ENCODE measurements at regions not wholly inside any gene's neighbourhood (a gene's known extent, or its start where the extent isn't known, plus 50 kb on each side); places are given as distances from the start of the nearest gene placed in this dataset.

- peak; percentile 38 for DNase-seq
Observed at GRCh38 chr4:4625488-4625887, 83.6 kb upstream of the STX18 start.

- DNase-seq = peak; percentile 15
Observed at GRCh38 chr4:4624276-4624897, 82.5 kb upstream of the STX18 start.

GRCh38 chr4:4619821-4620220 lies 78.0 kb upstream of the STX18 start:
- no peak for DNase-seq

GRCh38 chr4:4618847-4619246 lies 77.0 kb upstream of the STX18 start:
- no peak for DNase-seq

GRCh38 chr4:4614925-4615678 lies 73.3 kb upstream of the STX18 start:
- DNase-seq = no peak

GRCh38 chr4:4613641-4614286 lies 71.9 kb upstream of the STX18 start:
- no peak for DNase-seq

- no peak for DNase-seq
Observed at GRCh38 chr4:4613126-4613465, 71.2 kb upstream of the STX18 start.

GRCh38 chr4:4610672-4611071 lies 68.8 kb upstream of the STX18 start:
- DNase-seq = no peak

GRCh38 chr4:4609622-4610334 lies 67.9 kb upstream of the STX18 start:
- no peak for DNase-seq

- DNase-seq = no peak
Observed at GRCh38 chr4:4608214-4608537, 66.3 kb upstream of the STX18 start.

GRCh38 chr4:4607336-4608213 lies 65.7 kb upstream of the STX18 start:
- DNase-seq = no peak

- DNase-seq = peak; percentile 59
Observed at GRCh38 chr4:4606321-4606720, 64.5 kb upstream of the STX18 start.

- no peak for DNase-seq
Observed at GRCh38 chr4:4605849-4606248, 64.0 kb upstream of the STX18 start.

- DNase-seq = no peak
Observed at GRCh38 chr4:4603592-4603991, 61.7 kb upstream of the STX18 start.

GRCh38 chr4:4603067-4603466 lies 61.2 kb upstream of the STX18 start:
- DNase-seq = no peak

- DNase-seq = no peak
Observed at GRCh38 chr4:4602468-4602867, 60.6 kb upstream of the STX18 start.

GRCh38 chr4:4601803-4602369 lies 60.0 kb upstream of the STX18 start:
- no peak for DNase-seq

- no peak for DNase-seq
Observed at GRCh38 chr4:4599481-4600275, 57.8 kb upstream of the STX18 start.

GRCh38 chr4:4598851-4599411 lies 57.1 kb upstream of the STX18 start:
- no peak for DNase-seq

- DNase-seq = no peak
Observed at GRCh38 chr4:4596720-4597119, 54.9 kb upstream of the STX18 start.

GRCh38 chr4:4595252-4595651 lies 53.4 kb upstream of the STX18 start:
- no peak for DNase-seq

Data from inflammatory macrophage treated with lipopolysaccharide for 4 hours (primary cell).